GM12873 (cell line): ENCODE measurements at regions not wholly inside any gene's neighbourhood (a gene's known extent, or its start where the extent isn't known, plus 50 kb on each side); places are given as distances from the start of the nearest gene placed in this dataset.

Experiments used
- CTCF ChIP-seq: IDR thresholded peaks from 2 replicates; pipeline ENCODE4 v1.5.1; 2012; ENCODE audit warnings: low read depth, mild to moderate bottlenecking, moderate library complexity, low read length, control low read depth; ENCODE audit not compliant: insufficient read depth; ENCODE audit errors: missing control alignments

DNA sequence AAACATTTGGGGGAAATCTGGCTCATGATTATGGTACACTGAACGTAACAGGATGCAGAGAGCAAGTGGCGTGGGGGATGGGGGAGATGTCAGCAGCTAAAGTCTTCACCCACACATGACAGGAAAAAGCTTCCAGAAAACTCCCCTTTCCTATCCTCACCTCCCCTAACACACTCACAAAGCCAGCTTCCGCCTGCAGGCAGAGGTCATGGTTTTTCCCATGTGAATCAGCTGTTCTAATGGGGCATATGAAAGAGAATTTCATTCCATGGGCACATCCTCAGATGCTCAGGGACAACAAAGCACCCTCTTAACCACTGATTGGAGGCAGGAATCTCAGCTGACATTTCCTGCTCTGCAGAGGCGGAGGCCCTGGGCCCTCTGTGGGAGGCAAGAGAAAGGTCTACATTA lies 129.1 kb downstream of the TSN start:
- no peak for TF ChIP-seq CTCF

GRCh38 chr2:121886059-121886458 lies 130.6 kb downstream of the TSN start:
- no peak for TF ChIP-seq CTCF

DNA sequence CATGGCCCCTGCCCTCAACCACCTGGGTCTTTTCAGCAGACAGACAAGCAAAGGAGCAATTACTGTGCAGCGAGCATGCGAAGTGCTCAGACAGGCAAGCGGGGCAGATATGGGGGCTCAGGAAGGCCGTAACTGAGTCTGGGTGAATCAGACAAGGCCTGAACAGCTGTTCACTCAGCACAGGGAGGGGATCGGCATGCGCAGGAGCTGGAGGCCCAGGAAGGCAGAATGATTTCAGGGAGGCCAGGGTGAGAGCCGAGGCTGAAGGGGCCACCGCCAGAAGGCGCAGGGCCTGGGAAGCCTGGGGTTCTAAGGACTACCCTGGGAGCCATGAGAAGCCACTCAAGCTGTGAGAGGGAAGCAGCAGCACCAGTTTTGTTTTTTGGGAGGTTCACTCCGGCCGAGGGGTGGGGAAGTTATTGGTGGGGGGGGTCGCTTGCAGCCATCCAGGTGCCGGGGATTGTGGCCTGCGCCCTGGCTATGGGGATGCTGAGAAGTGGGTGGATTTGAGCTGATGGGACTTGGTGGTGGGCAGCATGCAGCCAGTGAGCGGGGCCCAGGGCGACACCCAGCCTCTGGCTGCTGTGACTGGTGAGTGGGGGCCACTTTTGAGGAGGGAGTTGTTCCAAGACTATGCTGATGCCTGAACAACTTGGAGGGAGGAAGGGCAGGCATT lies 132.2 kb downstream of the TSN start:
- TF ChIP-seq CTCF, result no peak

DNA sequence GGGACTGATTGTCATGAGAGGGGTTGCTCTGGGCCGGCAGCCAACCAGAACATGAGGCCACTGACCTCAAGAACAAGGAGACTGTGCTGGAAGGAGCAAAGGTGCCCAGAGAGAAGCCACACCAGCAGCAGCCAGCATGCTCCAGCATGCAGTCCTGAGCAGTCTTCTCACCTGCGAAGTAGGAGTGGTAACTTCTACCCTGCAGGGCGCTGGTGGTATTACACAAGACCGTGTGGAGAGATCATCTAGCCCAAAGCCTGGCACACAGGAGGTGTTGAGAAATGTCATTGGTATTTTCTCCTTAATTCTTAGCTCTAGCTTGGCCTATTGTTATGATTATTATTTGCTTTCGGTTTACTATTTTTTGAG lies 132.7 kb downstream of the TSN start:
- peak; percentile 71 for TF ChIP-seq CTCF

DNA sequence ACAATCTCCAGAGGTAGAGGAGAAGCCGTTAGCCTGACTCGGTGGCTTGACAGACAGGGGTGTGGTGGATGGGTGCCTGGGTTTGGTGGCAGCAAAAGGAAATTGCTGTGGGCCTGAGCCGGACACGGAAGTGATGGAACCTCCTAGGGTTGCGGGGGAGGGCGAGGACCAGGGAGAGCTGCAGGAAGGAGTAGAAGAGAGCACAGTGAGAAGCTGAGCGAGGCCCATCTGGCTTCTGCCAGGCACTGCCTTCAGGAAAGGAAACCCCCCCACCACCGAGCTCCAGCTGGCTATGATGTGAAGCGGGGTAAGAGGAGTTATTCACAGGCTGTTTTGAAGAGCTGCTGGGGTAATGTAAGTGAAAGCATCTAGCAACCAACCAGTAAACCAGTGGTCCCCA lies 134.6 kb downstream of the TSN start:
- TF ChIP-seq CTCF, result no peak

DNA sequence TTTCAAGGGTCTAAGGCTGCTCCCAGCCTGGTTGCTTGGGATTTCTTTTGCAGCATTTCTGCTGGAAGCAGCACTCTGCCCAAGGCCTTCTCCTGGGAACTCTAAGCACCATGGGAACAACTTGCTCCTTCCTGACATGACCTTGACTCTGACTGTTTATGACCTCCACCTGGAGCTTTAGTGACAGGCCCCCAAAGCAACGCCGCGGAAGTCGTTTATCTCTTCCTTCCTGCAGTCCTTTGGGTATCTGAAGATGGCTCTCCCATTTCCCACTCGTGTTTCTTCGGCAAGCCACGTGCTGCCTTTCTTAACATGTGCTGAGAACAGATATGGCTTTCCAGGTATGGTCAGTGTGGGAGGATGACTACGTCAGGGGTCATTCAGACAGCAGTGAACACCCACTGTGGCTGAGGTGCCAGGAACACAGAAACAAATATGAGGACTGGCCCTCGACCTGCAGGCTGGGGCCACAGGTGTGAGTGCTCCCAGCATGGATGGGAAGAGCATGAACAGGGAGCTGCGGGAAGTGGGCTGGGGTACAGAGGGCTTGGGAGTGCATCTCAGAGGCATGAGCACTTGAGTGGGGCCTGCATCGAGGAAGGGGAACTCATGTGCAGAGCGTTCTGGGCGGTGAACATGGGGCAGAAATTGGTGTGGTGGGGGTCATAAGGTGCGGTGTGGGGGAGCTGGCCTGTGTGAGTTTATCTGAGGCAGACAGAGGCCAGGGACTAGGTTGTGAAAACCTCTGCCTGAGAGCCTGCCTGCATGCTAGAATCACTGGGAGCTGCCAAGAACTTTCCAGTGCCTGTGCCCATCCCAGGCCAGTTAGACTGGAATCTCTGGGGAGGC lies 140.5 kb downstream of the TSN start:
- TF ChIP-seq CTCF, result no peak

DNA sequence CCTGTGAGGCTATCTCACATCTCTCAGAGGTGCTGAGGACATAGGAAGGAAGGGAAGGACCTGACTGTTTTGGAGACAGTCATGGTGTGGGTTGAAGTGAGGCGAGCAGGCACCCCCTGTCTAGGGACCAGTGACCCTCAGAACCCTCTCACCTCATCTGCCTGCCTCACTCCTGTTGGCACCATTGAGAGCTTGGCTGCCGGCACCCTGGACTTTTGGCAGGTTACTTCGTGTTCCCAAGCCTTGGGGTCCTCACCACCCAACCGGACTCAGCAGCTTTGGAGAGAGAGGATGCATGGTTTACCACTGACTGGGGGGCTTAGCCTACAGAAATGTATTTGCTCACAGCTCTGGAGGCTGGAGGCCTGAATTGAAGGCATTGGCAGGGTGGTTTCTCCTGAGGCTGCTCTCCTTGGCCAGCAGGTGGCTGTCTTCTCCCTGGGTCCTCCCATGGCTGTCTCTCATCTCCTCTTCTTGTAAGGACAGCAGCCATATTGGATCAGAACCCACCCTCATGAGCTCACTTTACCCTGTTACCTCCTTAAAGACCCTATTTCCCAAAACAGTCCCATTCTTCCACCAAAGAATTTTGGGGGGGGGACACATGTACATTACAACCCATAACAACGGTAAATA lies 142.0 kb downstream of the TSN start:
- TF ChIP-seq CTCF, result peak; percentile 74
